K562 (cell line): ENCODE measurements at regions not wholly inside any gene's neighbourhood (a gene's known extent, or its start where the extent isn't known, plus 50 kb on each side); places are given as distances from the start of the nearest gene placed in this dataset.

Experiments
- ATAC-seq: fragments of 200-7000 bp; cut with Tn5 transposase; 3 replicates; pipeline ENCODE4 v1.9.1; 2020; ENCODE audit warnings: moderate library complexity
- BruUV-seq: library from RNA; stranded (reverse); fragments of 400-500 nt; replicated peaks from 2 replicates; lab custom pipeline; 2021; lab: Mats Ljungman, UMichigan
- CTCF ChIA-PET: fragments of 300-600 bp; formaldehyde crosslinking; extraction: SDS; loops from one replicate; lab custom pipeline; 2021; ENCODE audit warnings: low intra/inter-chr PET ratio; lab: Yijun Ruan, JAX
- POLR2A ChIA-PET: fragments of 300-600, 350-650 bp; sonication (Branson Sonifier 250); formaldehyde crosslinking; extraction: SDS; loops from one replicate; lab custom pipeline; 2021; ENCODE audit warnings: antibody characterized with exemption, inconsistent platforms; lab: Yijun Ruan, JAX
- DNase-seq, 4 experiments: peaks; one replicate each; pipeline versions ENCODE4 v3.0.0 to v3.0.0-alpha.2; 2011 to 2018; ENCODE audit warnings: low spot score in 3 of 4, mixed read lengths in 3 of 4; ENCODE audit errors: extremely low read depth in 1 of 4
- FAIRE-seq: peaks from 2 replicates; lab custom pipeline; 2011; peaks lifted over from hg19 to GRCh38; lab: Jason Lieb, UNC
- H2AFZ ChIP-seq: 2 replicates; pipeline ENCODE4 v1.6.0; 2011; ENCODE audit warnings: low read depth, low read length, control low read depth, inconsistent platforms
- H3K27ac ChIP-seq: fragments of 200-600 bp; 3 replicates; pipeline ENCODE4 v1.8.0; 2011; ENCODE audit warnings: low read depth, mild to moderate bottlenecking, control low read depth, inconsistent platforms, low read length, moderate library complexity, mixed read lengths; ENCODE audit errors: extremely low read depth
- H3K27me3 ChIP-seq, 2 experiments: fragments of 300-600 bp in 1 of 2; 2 replicates in 1 of 2; 3 replicates in 1 of 2; pipeline versions ENCODE4 v1.6.0 to v1.8.0; 2011; ENCODE audit warnings: inconsistent platforms in 2 of 2, low read length in 2 of 2, mild to moderate bottlenecking in 1 of 2, mixed read lengths in 1 of 2, moderate library complexity in 1 of 2; ENCODE audit not compliant: control insufficient read depth in 2 of 2, insufficient read depth in 2 of 2
- H3K36me3 ChIP-seq: fragments of 300-600 bp; 3 replicates; pipeline ENCODE4 v1.8.0; 2011; ENCODE audit warnings: mild to moderate bottlenecking, low read length, inconsistent platforms; ENCODE audit not compliant: control insufficient read depth, insufficient read depth
- H3K4me1 ChIP-seq, 2 experiments: fragments of 200-600 bp in 1 of 2; replicated peaks in 1 of 2; 2 replicates in 1 of 2; 3 replicates in 1 of 2; pipeline versions ENCODE4 v1.5.1 to v1.8.0; 2011; ENCODE audit warnings: inconsistent platforms in 2 of 2, low read length in 2 of 2, mild to moderate bottlenecking in 1 of 2, mixed read lengths in 1 of 2, moderate library complexity in 1 of 2; ENCODE audit not compliant: control insufficient read depth in 2 of 2, insufficient read depth in 2 of 2
- H3K4me2 ChIP-seq: 2 replicates; pipeline ENCODE4 v1.6.1; 2011; ENCODE audit warnings: low read length, control low read depth, inconsistent platforms, mixed read lengths; ENCODE audit not compliant: insufficient read depth
- H3K4me3 ChIP-seq: fragments of 200-600 bp; sonication (generic), shearing (Covaris generic); 2 replicates; pipeline ENCODE4 v1.5.1; 2016; ENCODE audit warnings: control low read depth, inconsistent platforms
- H3K79me2 ChIP-seq: fragments of 200-600 bp; 3 replicates; pipeline ENCODE4 v1.8.0; 2011; ENCODE audit warnings: low read length, inconsistent platforms; ENCODE audit not compliant: control insufficient read depth, insufficient read depth
- H3K9ac ChIP-seq, 2 experiments: 2 replicates each; pipeline versions ENCODE4 v1.6.0 to v1.6.1; 2011; ENCODE audit warnings: low read depth in 2 of 2, low read length in 2 of 2, control low read depth in 1 of 2, inconsistent platforms in 1 of 2, mild to moderate bottlenecking in 1 of 2, mixed read lengths in 1 of 2; ENCODE audit not compliant: insufficient read depth in 1 of 2
- H3K9me1 ChIP-seq: one replicate; pipeline ENCODE4 v1.6.0; 2011; ENCODE audit warnings: inconsistent platforms, mild to moderate bottlenecking, low read length, moderate library complexity; ENCODE audit not compliant: control insufficient read depth, insufficient read depth
- H3K9me3 ChIP-seq: replicated peaks from 2 replicates; pipeline ENCODE4 v1.5.1; 2011; ENCODE audit warnings: low read depth, low read length, inconsistent platforms; ENCODE audit not compliant: control insufficient read depth, insufficient read depth
- H4K20me1 ChIP-seq: replicated peaks from 2 replicates; pipeline ENCODE4 v1.6.1; 2011; ENCODE audit warnings: low read length, inconsistent platforms, mixed read lengths; ENCODE audit not compliant: control insufficient read depth, insufficient read depth
- ATF7 ChIP-seq: fragments of 450-650 bp; IDR thresholded peaks from 2 replicates; pipeline ENCODE4 v1.7.1; 2014; ENCODE audit warnings: mild to moderate bottlenecking, moderate library complexity
- HLTF ChIP-seq: fragments of 450-650 bp; IDR thresholded peaks from 2 replicates; pipeline ENCODE4 v1.6.1; 2016
- IFI16 ChIP-seq: fragments of 250-450 bp; sonication (Bioruptor Pico); IDR thresholded peaks from 2 replicates; pipeline ENCODE4 v2.1.2; 2022; ENCODE audit warnings: mild to moderate bottlenecking, inconsistent platforms
- JUND ChIP-seq, 2 experiments: IDR thresholded peaks; 2 replicates in 1 of 2; 3 replicates in 1 of 2; pipeline ENCODE4 v1.6.1; 2011; ENCODE audit warnings: borderline replicate concordance in 2 of 2, low read depth in 2 of 2, low read length in 2 of 2, improper control_type of control experiment in 1 of 2, missing biosample characterization in 1 of 2, missing genetic modification characterization in 1 of 2, missing genetic modification reagents in 1 of 2
- MEF2D ChIP-seq: conservative IDR thresholded peaks from 2 replicates; pipeline ENCODE4 v1.6.1; 2016; ENCODE audit warnings: low read depth, missing genetic modification characterization, missing compliant biosample characterization
- MTF1 ChIP-seq: fragments of 250-450 bp; sonication (Bioruptor Pico); IDR thresholded peaks from 2 replicates; pipeline ENCODE4 v1.9.0; 2021; ENCODE audit warnings: moderate library complexity, mild to moderate bottlenecking, inconsistent platforms, borderline replicate concordance
- NCOA1 ChIP-seq: fragments of 450-650 bp; IDR thresholded peaks from 2 replicates; pipeline ENCODE4 v1.6.1; 2016; ENCODE audit warnings: low read depth
- SMARCA4 ChIP-seq: fragments of 450-650 bp; IDR thresholded peaks from 2 replicates; pipeline ENCODE4 v1.6.1; 2016
- TAF7 ChIP-seq: fragments of 450-650 bp; IDR thresholded peaks from 2 replicates; pipeline ENCODE4 v1.6.1; 2016; ENCODE audit warnings: missing genetic modification characterization, missing compliant biosample characterization
- ZBTB8A ChIP-seq: fragments of 450-650 bp; IDR thresholded peaks from 2 replicates; pipeline ENCODE4 v1.6.1; 2018; ENCODE audit warnings: mild to moderate bottlenecking, moderate library complexity; ENCODE audit not compliant: partially characterized antibody
- ZNF165 ChIP-seq: fragments of 250-450 bp; sonication (Bioruptor Pico); IDR thresholded peaks from 2 replicates; pipeline ENCODE4 v1.4.0; 2020; ENCODE audit warnings: borderline replicate concordance
- WGBS: fragments of 100-300 bp; shearing (Covaris generic); methylation state at CpG from one replicate; pipeline ENCODE4 v1.1.6; 2016; ENCODE audit warnings: low coverage, mixed read lengths; ENCODE audit not compliant: insufficient coverage; ENCODE audit errors: missing lambda C conversion rate; 5-methylcytosine and 5-hydroxymethylcytosine counted together
- in situ Hi-C: fragments of 300-500 bp; cut with MboI; formaldehyde crosslinking; loops from 4 replicates; pipeline ENCODE4 v1.15.0; 2018; ENCODE audit warnings: inconsistent platforms, mixed read lengths
- intact Hi-C: fragments of 100-400 bp; cut with micrococcal nuclease; formaldehyde crosslinking; loops from 2 replicates; pipeline ENCODE4 v1.14.2; 2022
- TF ChIP-seq, protein P1 (sequence below), 2 experiments: fragments of 150-350 bp in 1 of 2; IDR thresholded peaks; 2 replicates each; pipeline ENCODE4 v1.6.1; 2012 to 2016; ENCODE audit warnings: low read depth in 2 of 2, low read length in 2 of 2, mild to moderate bottlenecking in 1 of 2, moderate library complexity in 1 of 2

DNA sequence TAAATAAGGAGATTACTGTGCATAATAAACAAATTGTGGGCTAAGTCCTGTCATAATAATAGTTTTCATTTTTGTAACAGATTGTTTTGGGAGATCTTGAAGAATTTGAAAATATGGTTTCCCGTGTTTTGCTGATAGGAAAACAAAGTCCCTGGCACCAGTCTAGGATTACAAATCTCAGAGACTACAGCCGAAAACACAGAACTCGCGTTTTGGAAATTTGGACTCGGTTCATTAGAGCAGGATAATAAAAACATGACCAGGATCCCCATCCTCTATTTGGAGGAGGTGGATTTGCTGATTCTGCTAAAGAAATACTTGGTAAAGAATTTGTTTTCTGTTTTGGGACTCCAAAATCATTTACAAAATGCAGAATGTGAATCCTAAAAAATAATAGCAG, 1194.4 kb downstream of the DTWD2 start (continued):
- TF ChIP-seq, protein P1, sequence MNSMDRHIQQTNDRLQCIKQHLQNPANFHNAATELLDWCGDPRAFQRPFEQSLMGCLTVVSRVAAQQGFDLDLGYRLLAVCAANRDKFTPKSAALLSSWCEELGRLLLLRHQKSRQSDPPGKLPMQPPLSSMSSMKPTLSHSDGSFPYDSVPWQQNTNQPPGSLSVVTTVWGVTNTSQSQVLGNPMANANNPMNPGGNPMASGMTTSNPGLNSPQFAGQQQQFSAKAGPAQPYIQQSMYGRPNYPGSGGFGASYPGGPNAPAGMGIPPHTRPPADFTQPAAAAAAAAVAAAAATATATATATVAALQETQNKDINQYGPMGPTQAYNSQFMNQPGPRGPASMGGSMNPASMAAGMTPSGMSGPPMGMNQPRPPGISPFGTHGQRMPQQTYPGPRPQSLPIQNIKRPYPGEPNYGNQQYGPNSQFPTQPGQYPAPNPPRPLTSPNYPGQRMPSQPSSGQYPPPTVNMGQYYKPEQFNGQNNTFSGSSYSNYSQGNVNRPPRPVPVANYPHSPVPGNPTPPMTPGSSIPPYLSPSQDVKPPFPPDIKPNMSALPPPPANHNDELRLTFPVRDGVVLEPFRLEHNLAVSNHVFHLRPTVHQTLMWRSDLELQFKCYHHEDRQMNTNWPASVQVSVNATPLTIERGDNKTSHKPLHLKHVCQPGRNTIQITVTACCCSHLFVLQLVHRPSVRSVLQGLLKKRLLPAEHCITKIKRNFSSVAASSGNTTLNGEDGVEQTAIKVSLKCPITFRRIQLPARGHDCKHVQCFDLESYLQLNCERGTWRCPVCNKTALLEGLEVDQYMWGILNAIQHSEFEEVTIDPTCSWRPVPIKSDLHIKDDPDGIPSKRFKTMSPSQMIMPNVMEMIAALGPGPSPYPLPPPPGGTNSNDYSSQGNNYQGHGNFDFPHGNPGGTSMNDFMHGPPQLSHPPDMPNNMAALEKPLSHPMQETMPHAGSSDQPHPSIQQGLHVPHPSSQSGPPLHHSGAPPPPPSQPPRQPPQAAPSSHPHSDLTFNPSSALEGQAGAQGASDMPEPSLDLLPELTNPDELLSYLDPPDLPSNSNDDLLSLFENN (IDR thresholded peaks at IDR 0.05; ENCODE audit: low read depth in 2 of 2, low read length in 2 of 2), result no peak
- TF ChIP-seq MEF2D (no peak), TAF7 (tag) (no peak), ATF7 (no peak), ZBTB8A (no peak), NCOA1 (no peak), MTF1 (no peak), HLTF (no peak)

DNA sequence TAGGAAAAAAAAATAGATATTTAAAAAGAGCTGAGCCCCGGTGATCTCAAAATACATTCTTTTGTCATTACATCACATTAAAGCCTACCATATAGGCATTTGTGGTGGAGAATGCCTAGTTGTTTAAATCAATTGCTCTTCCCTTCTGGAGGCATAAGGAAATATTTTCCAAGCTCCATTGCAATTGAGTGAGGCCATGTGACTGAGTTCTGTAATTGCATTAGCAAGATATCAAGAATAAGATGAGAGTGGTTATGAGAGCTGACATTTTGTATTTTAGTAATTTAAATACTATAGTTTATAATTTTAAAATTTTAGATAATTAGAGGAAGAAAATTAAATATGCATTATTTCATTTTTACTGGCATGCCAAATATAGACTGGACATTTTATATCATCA, 1195.9 kb downstream of the DTWD2 start:
- WGBS, result 0% methylated on average over 1 of the region's 1 CpG
- Histone ChIP-seq H3K4me1 (no peaks in the 10 kb centered on the region), H4K20me1 (no peaks in the 10 kb centered on the region), H3K4me3 (no peak overlapping the region), H3K27ac (no peak overlapping the region), H3K4me2 (no peak overlapping the region), H3K9me3 (no peaks in the 10 kb centered on the region), H3K27me3 (no peaks in the 10 kb centered on the region), H3K36me3 (no peaks in the 10 kb centered on the region), H3K9me1 (no peaks in the 10 kb centered on the region), H3K79me2 (no peaks in the 10 kb centered on the region), H2AFZ (no peak overlapping the region), H3K9ac (no peak overlapping the region)
- no peak for TF ChIP-seq SMARCA4
- no peak for TF ChIP-seq JUND (IDR thresholded peaks at IDR 0.05; ENCODE audit: borderline replicate concordance, low read depth, low read length)
- TF ChIP-seq JUND (tag; IDR thresholded peaks at IDR 0.05; ENCODE audit: borderline replicate concordance, low read depth, low read length), result no peak
- TF ChIP-seq ZNF165 (CRISPR knock-in tag), result no peak
- TF ChIP-seq IFI16 (CRISPR knock-in tag), result no peak
- CTCF ChIA-PET, result no interaction called here
- POLR2A ChIA-PET, result interaction anchor here (0.6 kb wide), 1 partner anchor 1111 kb away, joined by 4 read pairs; no protein-coding TSS in a partner anchor
- BruUV-seq, result no TSS peak
- FAIRE-seq (no peak), DNase-seq (no peak), ATAC-seq (no peak)
- intact Hi-C loops, result no loop called here
- in situ Hi-C loops, result no loop called here
